ENCODE measurements at regions not wholly inside any gene's neighbourhood (a gene's known extent, or its start where the extent isn't known, plus 50 kb on each side); places are given as distances from the start of the nearest gene placed in this dataset.

- Histone ChIP-seq H4K20me1 (ENCODE audit: insufficient read depth, low read length) (no peaks in the 10 kb centered on the region), H3K27ac (ENCODE audit: low read length) (no peak overlapping the region), H3K4me3 (ENCODE audit: low read depth in 1 of 2, low read length in 2 of 2) (no peak overlapping the region), H3K9me3 (ENCODE audit: insufficient read depth, low read length, severe bottlenecking) (no peaks in the 10 kb centered on the region), H3K79me2 (ENCODE audit: insufficient read depth, low read length) (no peaks in the 10 kb centered on the region), H3K27me3 (ENCODE audit: insufficient read depth, low read length, poor library complexity) (no peaks in the 10 kb centered on the region), H2AFZ (ENCODE audit: low read depth, low read length) (no peak overlapping the region), H3K4me1 (ENCODE audit: insufficient read depth, low read length) (no peaks in the 10 kb centered on the region), H3K4me2 (ENCODE audit: insufficient read depth, low read length) (no peak overlapping the region), H3K36me3 (ENCODE audit: insufficient read depth, low read length) (no peaks in the 10 kb centered on the region), H3K9ac (ENCODE audit: low read depth, low read length) (no peak overlapping the region)
- ATAC-seq (ENCODE audit: insufficient read depth, low read depth), result no peak
- no peak for DNase-seq
- no peak for TF ChIP-seq EZH2 (IDR thresholded peaks at IDR 0.05; ENCODE audit: borderline replicate concordance, low read depth, low read length, severe bottlenecking)
- TF ChIP-seq, protein P1, sequence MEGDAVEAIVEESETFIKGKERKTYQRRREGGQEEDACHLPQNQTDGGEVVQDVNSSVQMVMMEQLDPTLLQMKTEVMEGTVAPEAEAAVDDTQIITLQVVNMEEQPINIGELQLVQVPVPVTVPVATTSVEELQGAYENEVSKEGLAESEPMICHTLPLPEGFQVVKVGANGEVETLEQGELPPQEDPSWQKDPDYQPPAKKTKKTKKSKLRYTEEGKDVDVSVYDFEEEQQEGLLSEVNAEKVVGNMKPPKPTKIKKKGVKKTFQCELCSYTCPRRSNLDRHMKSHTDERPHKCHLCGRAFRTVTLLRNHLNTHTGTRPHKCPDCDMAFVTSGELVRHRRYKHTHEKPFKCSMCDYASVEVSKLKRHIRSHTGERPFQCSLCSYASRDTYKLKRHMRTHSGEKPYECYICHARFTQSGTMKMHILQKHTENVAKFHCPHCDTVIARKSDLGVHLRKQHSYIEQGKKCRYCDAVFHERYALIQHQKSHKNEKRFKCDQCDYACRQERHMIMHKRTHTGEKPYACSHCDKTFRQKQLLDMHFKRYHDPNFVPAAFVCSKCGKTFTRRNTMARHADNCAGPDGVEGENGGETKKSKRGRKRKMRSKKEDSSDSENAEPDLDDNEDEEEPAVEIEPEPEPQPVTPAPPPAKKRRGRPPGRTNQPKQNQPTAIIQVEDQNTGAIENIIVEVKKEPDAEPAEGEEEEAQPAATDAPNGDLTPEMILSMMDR (IDR thresholded peaks at IDR 0.05; ENCODE audit: borderline replicate concordance, extremely low read depth, low read length, poor library complexity, severe bottlenecking), result no peak
Observed at GRCh38 chr15:93312891-93313486, 224.0 kb upstream of the RGMA start.

DNA sequence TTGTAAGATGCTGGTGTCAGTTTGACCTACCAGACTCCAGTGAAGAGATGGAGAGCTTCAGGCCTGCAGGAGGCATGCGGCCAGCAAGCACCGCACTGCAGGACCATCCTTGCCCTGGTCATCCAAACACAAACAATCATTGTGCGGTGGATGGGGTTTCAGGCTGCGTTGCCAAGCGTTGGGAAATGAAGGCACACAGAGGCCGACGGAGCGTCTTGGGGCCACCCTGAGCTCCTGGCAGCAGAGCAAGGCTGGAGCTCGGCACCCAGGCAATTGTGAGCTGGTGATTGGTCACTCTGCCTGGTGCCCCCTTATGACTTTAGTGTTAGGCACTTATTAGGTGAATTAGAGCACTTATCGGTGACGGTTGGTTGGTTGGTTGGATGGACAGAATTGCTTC is 222.6 kb upstream of the RGMA start:
- Histone ChIP-seq H3K79me2 (ENCODE audit: insufficient read depth, low read length) (no peaks in the 10 kb centered on the region), H3K27me3 (ENCODE audit: insufficient read depth, low read length, poor library complexity) (no peaks in the 10 kb centered on the region), H3K4me1 (ENCODE audit: insufficient read depth, low read length) (no peaks in the 10 kb centered on the region), H3K9ac (ENCODE audit: low read depth, low read length) (no peak overlapping the region), H3K9me3 (ENCODE audit: insufficient read depth, low read length, severe bottlenecking) (no peaks in the 10 kb centered on the region), H3K4me2 (ENCODE audit: insufficient read depth, low read length) (no peak overlapping the region), H2AFZ (ENCODE audit: low read depth, low read length) (no peak overlapping the region), H3K27ac (ENCODE audit: low read length) (no peak overlapping the region), H3K36me3 (ENCODE audit: insufficient read depth, low read length) (no peaks in the 10 kb centered on the region), H4K20me1 (ENCODE audit: insufficient read depth, low read length) (no peaks in the 10 kb centered on the region), H3K4me3 (ENCODE audit: low read depth in 1 of 2, low read length in 2 of 2) (no peak overlapping the region)
- no peak for DNase-seq
- ATAC-seq (ENCODE audit: insufficient read depth, low read depth), result no peak
- TF ChIP-seq, protein P1 (IDR thresholded peaks at IDR 0.05; ENCODE audit: borderline replicate concordance, extremely low read depth, low read length, poor library complexity, severe bottlenecking), result no peak
- TF ChIP-seq EZH2 (IDR thresholded peaks at IDR 0.05; ENCODE audit: borderline replicate concordance, low read depth, low read length, severe bottlenecking), result no peak

- TF ChIP-seq EZH2 (IDR thresholded peaks at IDR 0.05; ENCODE audit: borderline replicate concordance, low read depth, low read length, severe bottlenecking), result no peak
- TF ChIP-seq, protein P1 (IDR thresholded peaks at IDR 0.05; ENCODE audit: borderline replicate concordance, extremely low read depth, low read length, poor library complexity, severe bottlenecking), result no peak
Observed at GRCh38 chr15:93308026-93308690, 219.1 kb upstream of the RGMA start.

More at GRCh38 chr15:93308026-93308690, 219.1 kb upstream of the RGMA start:
- Histone ChIP-seq H3K27me3 (ENCODE audit: insufficient read depth, low read length, poor library complexity) (no peaks in the 10 kb centered on the region), H3K36me3 (ENCODE audit: insufficient read depth, low read length) (no peaks in the 10 kb centered on the region), H4K20me1 (ENCODE audit: insufficient read depth, low read length) (no peaks in the 10 kb centered on the region), H3K4me2 (ENCODE audit: insufficient read depth, low read length) (no peak overlapping the region), H3K4me3 (ENCODE audit: low read depth in 1 of 2, low read length in 2 of 2) (no peak overlapping the region), H3K79me2 (ENCODE audit: insufficient read depth, low read length) (no peaks in the 10 kb centered on the region), H3K27ac (ENCODE audit: low read length) (no peak overlapping the region), H3K9me3 (ENCODE audit: insufficient read depth, low read length, severe bottlenecking) (no peaks in the 10 kb centered on the region), H2AFZ (ENCODE audit: low read depth, low read length) (no peak overlapping the region), H3K9ac (ENCODE audit: low read depth, low read length) (no peak overlapping the region), H3K4me1 (ENCODE audit: insufficient read depth, low read length) (no peaks in the 10 kb centered on the region)
- DNase-seq (no peak), ATAC-seq (ENCODE audit: insufficient read depth, low read depth) (no peak)
